ENCODE measurements at regions not wholly inside any gene's neighbourhood (a gene's known extent, or its start where the extent isn't known, plus 50 kb on each side); places are given as distances from the start of the nearest gene placed in this dataset.

DNA sequence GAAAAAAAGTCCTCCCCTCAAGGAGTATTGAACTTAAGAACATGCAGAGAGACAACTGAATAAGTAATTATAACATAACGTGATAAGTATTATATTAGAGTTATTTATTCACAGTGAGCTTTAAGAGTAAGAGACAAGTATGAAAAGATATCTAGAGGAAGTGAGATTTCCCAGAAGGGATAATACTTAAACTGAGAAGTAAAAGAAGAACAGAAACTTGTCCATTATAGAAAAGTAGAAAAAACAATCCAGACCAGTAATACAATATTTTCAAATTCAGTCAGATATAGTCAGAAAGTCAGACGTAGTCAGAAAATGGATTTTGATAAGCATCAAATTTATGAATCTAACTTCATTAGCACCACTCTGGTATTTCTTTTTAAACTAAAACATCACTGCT, 613.0 kb upstream of the CCNG1 start:
- DNase-seq (ENCODE audit: low read depth): no peak
- Histone ChIP-seq H3K27me3 (ENCODE audit: control insufficient read depth, insufficient read depth, low read length) (no peaks in the 10 kb centered on the region), H3K4me3 (ENCODE audit: low read depth, low read length) (no peak overlapping the region), H3K36me3 (ENCODE audit: control insufficient read depth, insufficient read depth, low read length) (no peaks in the 10 kb centered on the region)
- TF ChIP-seq, protein P1, sequence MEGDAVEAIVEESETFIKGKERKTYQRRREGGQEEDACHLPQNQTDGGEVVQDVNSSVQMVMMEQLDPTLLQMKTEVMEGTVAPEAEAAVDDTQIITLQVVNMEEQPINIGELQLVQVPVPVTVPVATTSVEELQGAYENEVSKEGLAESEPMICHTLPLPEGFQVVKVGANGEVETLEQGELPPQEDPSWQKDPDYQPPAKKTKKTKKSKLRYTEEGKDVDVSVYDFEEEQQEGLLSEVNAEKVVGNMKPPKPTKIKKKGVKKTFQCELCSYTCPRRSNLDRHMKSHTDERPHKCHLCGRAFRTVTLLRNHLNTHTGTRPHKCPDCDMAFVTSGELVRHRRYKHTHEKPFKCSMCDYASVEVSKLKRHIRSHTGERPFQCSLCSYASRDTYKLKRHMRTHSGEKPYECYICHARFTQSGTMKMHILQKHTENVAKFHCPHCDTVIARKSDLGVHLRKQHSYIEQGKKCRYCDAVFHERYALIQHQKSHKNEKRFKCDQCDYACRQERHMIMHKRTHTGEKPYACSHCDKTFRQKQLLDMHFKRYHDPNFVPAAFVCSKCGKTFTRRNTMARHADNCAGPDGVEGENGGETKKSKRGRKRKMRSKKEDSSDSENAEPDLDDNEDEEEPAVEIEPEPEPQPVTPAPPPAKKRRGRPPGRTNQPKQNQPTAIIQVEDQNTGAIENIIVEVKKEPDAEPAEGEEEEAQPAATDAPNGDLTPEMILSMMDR (IDR thresholded peaks at IDR 0.05; ENCODE audit: insufficient read depth, low read length, poor library complexity, severe bottlenecking): no peak

DNA sequence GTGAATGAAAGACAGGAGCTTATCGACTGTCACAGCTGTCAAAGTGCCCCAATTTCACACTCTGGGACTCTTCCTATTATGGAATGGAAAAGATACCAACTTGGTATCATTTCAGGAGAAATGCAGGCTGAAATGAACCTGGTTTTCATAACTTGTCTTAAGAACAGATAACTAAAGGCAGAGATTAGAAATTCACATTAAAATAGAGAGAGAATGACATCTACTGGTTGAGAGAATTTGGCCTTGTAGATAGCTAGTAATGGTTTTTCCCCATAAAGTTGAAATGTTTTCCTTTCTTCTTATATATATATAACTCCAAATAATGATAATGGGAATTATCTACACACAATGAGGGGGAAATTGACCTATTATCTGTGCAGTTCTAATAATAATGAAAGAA, 600.2 kb upstream of the CCNG1 start:
- TF ChIP-seq, protein P1 (IDR thresholded peaks at IDR 0.05; ENCODE audit: insufficient read depth, low read length, poor library complexity, severe bottlenecking): no peak
- Histone ChIP-seq H3K27me3 (ENCODE audit: control insufficient read depth, insufficient read depth, low read length) (no peaks in the 10 kb centered on the region), H3K4me3 (ENCODE audit: low read depth, low read length) (no peak overlapping the region), H3K36me3 (ENCODE audit: control insufficient read depth, insufficient read depth, low read length) (no peaks in the 10 kb centered on the region)
- no peak for DNase-seq (ENCODE audit: low read depth)

DNA sequence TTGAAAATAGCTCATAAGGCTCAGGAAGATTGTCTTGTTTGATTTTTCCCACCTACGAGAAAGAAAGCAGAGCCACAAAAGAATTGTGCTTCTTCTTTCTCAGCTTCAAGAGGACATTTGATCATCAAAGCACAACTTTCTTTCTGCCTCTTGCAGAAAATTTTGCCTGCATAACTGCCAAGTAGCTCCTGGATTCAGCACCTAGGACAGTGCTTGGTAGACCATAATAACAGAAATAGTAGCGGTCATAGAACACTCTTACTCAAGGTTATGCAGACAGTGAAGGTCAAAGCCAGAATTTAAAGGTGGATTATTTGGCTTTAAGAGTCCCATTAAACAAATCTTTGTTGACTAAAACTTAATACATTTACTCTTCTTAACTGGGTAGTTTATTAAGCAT, 594.7 kb upstream of the CCNG1 start:
- no peaks in the 10 kb centered on the region for H3K27me3 ChIP-seq (ENCODE audit: control insufficient read depth, insufficient read depth, low read length)
- DNase-seq (ENCODE audit: low read depth): no peak
- no peaks in the 10 kb centered on the region for H3K36me3 ChIP-seq (ENCODE audit: control insufficient read depth, insufficient read depth, low read length)
- TF ChIP-seq, protein P1 (IDR thresholded peaks at IDR 0.05; ENCODE audit: insufficient read depth, low read length, poor library complexity, severe bottlenecking): no peak
- no peak overlapping the region for H3K4me3 ChIP-seq (ENCODE audit: low read depth, low read length)

DNA sequence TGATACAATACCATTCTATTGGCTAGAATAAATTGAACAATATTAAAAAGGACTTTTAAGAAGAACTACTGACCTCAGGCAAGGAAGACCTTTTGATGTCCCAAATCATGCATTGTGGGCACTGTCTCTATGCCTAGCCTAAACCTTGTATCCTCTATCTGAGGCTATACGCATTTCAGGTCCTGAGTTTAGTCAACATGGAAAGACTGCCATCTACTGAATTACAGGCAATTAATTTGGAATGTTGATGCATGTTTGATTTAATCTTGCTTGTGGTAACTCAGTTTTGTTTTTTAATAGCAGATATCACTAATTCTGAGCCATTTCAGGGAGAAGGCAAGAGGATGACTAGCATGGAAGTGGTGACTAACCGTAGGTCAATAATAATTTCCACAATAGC, 585.3 kb upstream of the CCNG1 start:
- TF ChIP-seq, protein P1 (IDR thresholded peaks at IDR 0.05; ENCODE audit: insufficient read depth, low read length, poor library complexity, severe bottlenecking): no peak
- DNase-seq (ENCODE audit: low read depth): no peak
- no peaks in the 10 kb centered on the region for H3K27me3 ChIP-seq (ENCODE audit: control insufficient read depth, insufficient read depth, low read length)

DNA sequence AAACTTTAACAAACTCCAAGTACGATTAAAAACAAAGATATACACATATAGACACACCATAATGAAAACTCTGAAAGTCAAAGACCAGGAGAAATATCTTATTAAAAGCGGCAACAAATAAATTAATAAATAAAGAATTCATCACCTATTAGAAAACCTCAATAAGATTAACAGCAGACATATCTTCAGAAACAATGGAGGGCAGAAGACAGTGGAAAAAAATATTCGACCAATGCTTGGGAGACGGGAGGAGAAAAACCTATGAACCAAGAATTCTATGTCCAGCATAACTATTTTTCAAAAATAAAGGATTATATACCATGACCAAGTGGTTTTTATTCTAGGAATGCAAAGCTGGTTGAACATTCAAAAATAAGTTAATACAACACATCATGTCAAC, 578.6 kb upstream of the CCNG1 start:
- TF ChIP-seq, protein P1 (IDR thresholded peaks at IDR 0.05; ENCODE audit: insufficient read depth, low read length, poor library complexity, severe bottlenecking): no peak
- Histone ChIP-seq H3K27me3 (ENCODE audit: control insufficient read depth, insufficient read depth, low read length) (no peaks in the 10 kb centered on the region), H3K4me3 (ENCODE audit: low read depth, low read length) (no peak overlapping the region)

More for the DNA sequence above, 585.3 kb upstream of the CCNG1 start:
- Histone ChIP-seq H3K4me3 (ENCODE audit: low read depth, low read length) (no peak overlapping the region), H3K36me3 (ENCODE audit: control insufficient read depth, insufficient read depth, low read length) (no peaks in the 10 kb centered on the region)

DNA sequence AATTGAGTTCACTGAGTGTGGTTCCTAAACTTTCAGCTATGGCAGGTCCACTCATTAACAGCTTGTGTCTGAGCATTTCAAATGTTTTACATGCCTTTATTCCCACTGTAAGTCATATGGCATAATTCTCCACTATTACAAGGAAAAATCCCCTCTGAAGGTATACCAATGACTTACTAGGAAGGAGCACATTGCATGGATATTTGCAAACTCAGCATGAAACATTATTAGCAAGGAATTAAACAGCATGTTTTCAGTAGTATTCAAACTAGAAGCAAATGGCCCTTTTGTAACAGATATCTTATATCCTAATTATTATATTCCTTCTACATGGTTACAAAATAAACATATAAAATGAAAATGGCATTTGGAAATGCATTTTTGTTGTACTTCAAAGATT, 566.4 kb upstream of the CCNG1 start:
- DNase-seq (ENCODE audit: low read depth): no peak
- no peak overlapping the region for H3K4me3 ChIP-seq (ENCODE audit: low read depth, low read length)
- TF ChIP-seq, protein P1 (IDR thresholded peaks at IDR 0.05; ENCODE audit: insufficient read depth, low read length, poor library complexity, severe bottlenecking): no peak
- no peaks in the 10 kb centered on the region for H3K36me3 ChIP-seq (ENCODE audit: control insufficient read depth, insufficient read depth, low read length)
- no peaks in the 10 kb centered on the region for H3K27me3 ChIP-seq (ENCODE audit: control insufficient read depth, insufficient read depth, low read length)

More for the DNA sequence above, 578.6 kb upstream of the CCNG1 start:
- no peak for DNase-seq (ENCODE audit: low read depth)
- no peaks in the 10 kb centered on the region for H3K36me3 ChIP-seq (ENCODE audit: control insufficient read depth, insufficient read depth, low read length)
